ENCODE measurements at regions not wholly inside any gene's neighbourhood (a gene's known extent, or its start where the extent isn't known, plus 50 kb on each side); places are given as distances from the start of the nearest gene placed in this dataset.

- intact Hi-C loops (cut with DNase I; ENCODE audit: low total_unique reads), result no loop called here
- Histone ChIP-seq H3K27ac (no peak overlapping the region), H3K9me3 (no peaks in the 10 kb centered on the region), H3K27me3 (peaks cover 0 to 7% (median 0%) of the 10 kb centered on the region in 3 donors), H3K4me3 (no peak overlapping the region), H3K36me3 (no peaks in the 10 kb centered on the region), H3K4me1 (no peaks in the 10 kb centered on the region)
- WGBS, 5 donors, result 43 to 51% (median 43%) methylated on average over 7 of the region's 7 CpGs
- DNase-seq, result no peak
- TF ChIP-seq EP300 (IDR thresholded peaks at IDR 0.05) (no peak), CTCF (IDR thresholded peaks at IDR 0.05) (no peak), POLR2A (IDR thresholded peaks at IDR 0.05) (no peak), POLR2AphosphoS5 (IDR thresholded peaks at IDR 0.05) (no peak)
Observed at GRCh38 chrX:131944936-131945902, 77.9 kb upstream of the STK26 start.

DNA sequence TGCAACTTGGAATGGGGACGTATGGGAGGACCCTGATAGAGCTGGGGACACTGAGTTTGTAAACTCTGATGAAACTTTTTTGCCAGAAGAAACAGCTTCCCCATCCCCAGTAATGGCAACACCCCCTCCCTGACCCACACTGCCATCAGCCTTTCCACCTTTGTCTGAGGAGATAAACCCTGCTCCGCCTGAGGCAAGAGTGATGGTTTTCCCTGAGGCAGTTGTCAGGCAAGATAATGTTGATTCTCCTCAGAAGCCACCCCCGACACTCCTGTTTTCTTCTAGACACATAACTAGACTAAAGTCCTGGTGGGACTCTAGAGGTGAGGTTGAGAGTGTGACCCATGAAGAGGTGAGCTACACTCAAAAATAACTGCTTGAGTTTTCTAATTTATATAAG is 71.9 kb upstream of the STK26 start:
- intact Hi-C loops (cut with DNase I; ENCODE audit: low total_unique reads), result no loop called here
- peaks cover 0 to 10% (median 0%) of the 10 kb centered on the region in 3 donors for H3K27me3 ChIP-seq
- H3K27ac ChIP-seq, result no peak overlapping the region
- H3K36me3 ChIP-seq, result no peaks in the 10 kb centered on the region
- 49 to 73% (median 66%) methylated on average over 3 of the region's 3 CpGs for WGBS, 5 donors
- H3K9me3 ChIP-seq, result no peaks in the 10 kb centered on the region
- DNase-seq, result no peak
- H3K4me3 ChIP-seq, result no peak overlapping the region
- TF ChIP-seq POLR2A (IDR thresholded peaks at IDR 0.05), result no peak
- no peak for TF ChIP-seq POLR2AphosphoS5 (IDR thresholded peaks at IDR 0.05)
- no peak for TF ChIP-seq EP300 (IDR thresholded peaks at IDR 0.05)
- no peak for TF ChIP-seq CTCF (IDR thresholded peaks at IDR 0.05)
- no peaks in the 10 kb centered on the region for H3K4me1 ChIP-seq

DNA sequence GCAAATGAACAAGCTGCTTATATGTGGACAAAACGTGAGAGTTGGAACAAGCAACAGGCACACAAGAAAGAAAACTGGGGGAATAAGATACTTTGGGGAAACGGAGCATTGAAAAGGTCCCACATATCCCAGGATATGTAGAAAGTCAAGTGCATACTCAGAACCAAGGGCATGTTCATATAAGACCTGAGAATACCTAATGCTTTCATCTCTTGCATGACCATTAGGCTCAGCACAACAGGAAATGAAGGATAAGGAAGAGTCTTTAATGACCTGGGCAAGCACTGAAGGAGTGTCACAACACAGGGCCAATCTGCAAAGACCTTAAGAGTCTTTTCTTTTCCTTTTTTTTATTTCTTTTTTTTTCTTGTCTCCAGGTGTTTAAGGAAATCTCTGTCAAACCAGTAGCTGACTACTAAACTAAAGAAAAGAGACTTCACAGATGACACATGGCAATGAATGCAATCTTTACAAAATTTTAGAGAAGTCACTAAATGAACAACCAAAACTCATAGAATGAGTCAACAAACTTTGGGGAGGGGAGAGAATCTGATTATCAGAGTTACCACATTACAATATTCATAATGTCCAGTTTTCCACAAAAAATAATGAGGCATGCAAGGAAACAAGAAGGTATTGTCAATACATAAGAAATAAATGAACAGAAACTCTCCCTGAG is 67.9 kb upstream of the STK26 start:
- Histone ChIP-seq H3K36me3 (no peaks in the 10 kb centered on the region), H3K9me3 (no peaks in the 10 kb centered on the region), H3K4me1 (no peaks in the 10 kb centered on the region), H3K27ac (no peak overlapping the region), H3K27me3 (peaks cover 0 to 10% (median 0%) of the 10 kb centered on the region in 3 donors), H3K4me3 (no peak overlapping the region)
- WGBS, 5 donors, result 52 to 86% (median 61%) methylated on average over 2 of the region's 2 CpGs
- TF ChIP-seq CTCF (IDR thresholded peaks at IDR 0.05) (no peak), POLR2A (IDR thresholded peaks at IDR 0.05) (no peak), EP300 (IDR thresholded peaks at IDR 0.05) (no peak), POLR2AphosphoS5 (IDR thresholded peaks at IDR 0.05) (no peak)
- no peak for DNase-seq
- intact Hi-C loops (cut with DNase I; ENCODE audit: low total_unique reads), result no loop called here

- no peak for DNase-seq
- no peak for TF ChIP-seq CTCF (IDR thresholded peaks at IDR 0.05)
- no peak for TF ChIP-seq POLR2A (IDR thresholded peaks at IDR 0.05)
- TF ChIP-seq EP300 (IDR thresholded peaks at IDR 0.05), result no peak
- TF ChIP-seq POLR2AphosphoS5 (IDR thresholded peaks at IDR 0.05), result no peak
- H3K27me3 ChIP-seq, result peaks cover 0 to 10% (median 0%) of the 10 kb centered on the region in 3 donors
- no peak overlapping the region for H3K4me3 ChIP-seq
- WGBS, 5 donors, result 41 to 71% (median 64%) methylated on average over 1 of the region's 1 CpG
- no peaks in the 10 kb centered on the region for H3K36me3 ChIP-seq
- intact Hi-C loops (cut with DNase I; ENCODE audit: low total_unique reads), result no loop called here
- no peak overlapping the region for H3K27ac ChIP-seq
- no peaks in the 10 kb centered on the region for H3K4me1 ChIP-seq
- no peaks in the 10 kb centered on the region for H3K9me3 ChIP-seq
Observed at GRCh38 chrX:131958724-131959123, 64.4 kb upstream of the STK26 start.
